Adrenal gland (tissue), 9 donors: ENCODE measurements at regions not wholly inside any gene's neighbourhood (a gene's known extent, or its start where the extent isn't known, plus 50 kb on each side); places are given as distances from the start of the nearest gene placed in this dataset.

ENCODE experiments used
- DNase-seq, 7 donors: peaks; one replicate each; pipeline ENCODE4 v3.0.0-alpha.2; 2019 to 2020
- H3K27ac ChIP-seq, 5 donors: fragments of 200-600 bp; sonication (generic) in 4 of 5; 1 replicate in 3 of 5; 2 replicates in 2 of 5; pipeline versions ENCODE4 v1.5.1 to v1.8.0; 2016 to 2020; ENCODE audit warnings: mild to moderate bottlenecking in 1 of 5
- H3K27me3 ChIP-seq: fragments of 200-600 bp; 2 replicates; pipeline ENCODE4 v1.8.0; 2021
- H3K36me3 ChIP-seq, 2 donors: fragments of 200-600 bp; replicated peaks in 1 of 2; 1 replicate in 1 of 2; 2 replicates in 1 of 2; pipeline versions ENCODE4 v1.5.1 to v1.8.0; 2018 to 2022
- H3K4me1 ChIP-seq, 2 donors: fragments of 200-600 bp; replicated peaks in 1 of 2; 1 replicate in 1 of 2; 2 replicates in 1 of 2; pipeline versions ENCODE4 v1.5.1 to v1.8.0; 2018 to 2021
- H3K4me3 ChIP-seq, 4 donors: fragments of 200-600 bp; sonication (generic) in 3 of 4; one replicate each; pipeline ENCODE4 v1.5.1; 2016 to 2018
- H3K9me3 ChIP-seq, 3 donors: fragments of 200-600 bp; sonication (generic) in 1 of 3; replicated peaks in 1 of 3; 1 replicate in 2 of 3; 2 replicates in 1 of 3; pipeline versions ENCODE4 v1.5.1 to v1.8.0; 2016 to 2021
- POLR2A ChIP-seq, 2 donors: fragments of 450-650 bp; IDR thresholded peaks; one replicate each; pipeline ENCODE4 v1.6.1; 2017; ENCODE audit warnings: antibody characterized with exemption in 2 of 2, mild to moderate bottlenecking in 2 of 2, moderate library complexity in 1 of 2
- WGBS, 4 donors: extraction: QIAGEN DNeasy Blood & Tissue Kit in 2 of 4; methylation state at CpG; one replicate each; pipeline versions ENCODE4 v1.1.5 to v1.1.7; 2013 to 2017; 5-methylcytosine and 5-hydroxymethylcytosine counted together
- intact Hi-C, 2 donors: fragments of 100-400 bp; cut with DNase I; formaldehyde crosslinking; loops; one replicate each; pipeline versions ENCODE4 v1.14.1 to v1.15.0; 2022 to 2023
- TF ChIP-seq, protein P1 (sequence below), 6 experiments: fragments of 450-650 bp in 4 of 6; fragments of 200-600 bp in 2 of 6; sonication (generic) in 1 of 6; IDR thresholded peaks; 1 replicate in 5 of 6; 2 replicates in 1 of 6; pipeline versions ENCODE4 v1.5.1 to v1.8.0; 2016 to 2021; ENCODE audit warnings: antibody characterized with exemption in 6 of 6, mild to moderate bottlenecking in 2 of 6, moderate library complexity in 1 of 6
- donor health status: healthy with polysubstance abuse.
- donor health status: Bipolar disorder and iron deficiency.
- donor health status: DM: yes; HTN: yes; CAD: no.
- donor health status: DM: no; HTN: no; CAD: no.
- donor health status: DM: no; HTN: no; CAD: no.

DNA sequence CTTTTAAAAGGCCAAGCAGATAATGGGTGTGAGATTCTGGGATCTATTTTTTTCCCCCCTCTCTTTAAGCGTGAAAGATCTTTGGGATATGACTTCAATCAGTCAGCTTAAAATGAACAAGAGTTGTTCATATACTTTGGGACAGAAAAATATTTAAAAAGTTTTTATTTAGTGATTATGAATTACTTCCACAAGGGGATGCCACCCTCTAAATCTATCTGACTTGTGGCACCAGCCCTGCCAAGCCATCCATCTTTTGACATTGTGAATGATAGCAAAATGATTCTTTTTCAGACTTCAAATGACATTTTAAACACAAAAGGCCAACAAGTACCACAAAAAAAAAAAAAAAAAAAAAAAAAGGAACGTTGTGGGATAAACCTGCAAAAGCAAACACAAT, 111.0 kb upstream of the HMHB1 start:
- DNase-seq = no peak
- Histone ChIP-seq H3K9me3 (no peaks in the 10 kb centered on the region), H3K4me3 (no peak overlapping the region), H3K27me3 (no peaks in the 10 kb centered on the region), H3K27ac (no peak overlapping the region), H3K4me1 (no peaks in the 10 kb centered on the region), H3K36me3 (no peaks in the 10 kb centered on the region)
- WGBS, 4 donors = 64 to 75% (median 71%) methylated on average over 2 of the region's 2 CpGs
- intact Hi-C loops = no loop called here
- TF ChIP-seq, protein P1, sequence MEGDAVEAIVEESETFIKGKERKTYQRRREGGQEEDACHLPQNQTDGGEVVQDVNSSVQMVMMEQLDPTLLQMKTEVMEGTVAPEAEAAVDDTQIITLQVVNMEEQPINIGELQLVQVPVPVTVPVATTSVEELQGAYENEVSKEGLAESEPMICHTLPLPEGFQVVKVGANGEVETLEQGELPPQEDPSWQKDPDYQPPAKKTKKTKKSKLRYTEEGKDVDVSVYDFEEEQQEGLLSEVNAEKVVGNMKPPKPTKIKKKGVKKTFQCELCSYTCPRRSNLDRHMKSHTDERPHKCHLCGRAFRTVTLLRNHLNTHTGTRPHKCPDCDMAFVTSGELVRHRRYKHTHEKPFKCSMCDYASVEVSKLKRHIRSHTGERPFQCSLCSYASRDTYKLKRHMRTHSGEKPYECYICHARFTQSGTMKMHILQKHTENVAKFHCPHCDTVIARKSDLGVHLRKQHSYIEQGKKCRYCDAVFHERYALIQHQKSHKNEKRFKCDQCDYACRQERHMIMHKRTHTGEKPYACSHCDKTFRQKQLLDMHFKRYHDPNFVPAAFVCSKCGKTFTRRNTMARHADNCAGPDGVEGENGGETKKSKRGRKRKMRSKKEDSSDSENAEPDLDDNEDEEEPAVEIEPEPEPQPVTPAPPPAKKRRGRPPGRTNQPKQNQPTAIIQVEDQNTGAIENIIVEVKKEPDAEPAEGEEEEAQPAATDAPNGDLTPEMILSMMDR (IDR thresholded peaks at IDR 0.05) = no peak
- no peak for TF ChIP-seq POLR2A (IDR thresholded peaks at IDR 0.05)

DNA sequence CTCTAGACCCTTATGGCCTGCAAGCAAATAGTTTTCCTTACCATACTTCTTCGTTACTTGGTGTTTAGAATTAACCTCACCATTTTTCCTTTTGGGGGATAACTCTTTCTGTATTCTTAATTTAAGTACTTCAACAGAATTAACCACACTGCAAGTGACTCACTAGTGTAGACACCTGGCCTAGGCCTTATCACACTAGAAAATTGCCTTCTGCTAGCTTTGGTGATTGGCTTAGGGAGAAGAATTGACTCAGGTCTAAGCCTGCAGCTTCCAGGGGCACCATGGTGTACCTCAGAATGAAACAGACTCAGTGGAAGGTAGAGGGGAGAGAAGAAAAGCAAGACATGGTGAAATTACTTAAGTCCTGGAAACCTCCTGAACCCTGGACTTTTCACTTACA, 112.8 kb upstream of the HMHB1 start:
- Histone ChIP-seq H3K27me3 (no peaks in the 10 kb centered on the region), H3K4me3 (no peak overlapping the region), H3K9me3 (no peaks in the 10 kb centered on the region), H3K36me3 (no peaks in the 10 kb centered on the region), H3K4me1 (no peaks in the 10 kb centered on the region), H3K27ac (no peak overlapping the region)
- DNase-seq = no peak
- 74 to 100% (median 86%) methylated on average over 1 of the region's 1 CpG for WGBS, 4 donors
- intact Hi-C loops = no loop called here
- TF ChIP-seq, protein P1 (IDR thresholded peaks at IDR 0.05) = no peak
- no peak for TF ChIP-seq POLR2A (IDR thresholded peaks at IDR 0.05)

DNA sequence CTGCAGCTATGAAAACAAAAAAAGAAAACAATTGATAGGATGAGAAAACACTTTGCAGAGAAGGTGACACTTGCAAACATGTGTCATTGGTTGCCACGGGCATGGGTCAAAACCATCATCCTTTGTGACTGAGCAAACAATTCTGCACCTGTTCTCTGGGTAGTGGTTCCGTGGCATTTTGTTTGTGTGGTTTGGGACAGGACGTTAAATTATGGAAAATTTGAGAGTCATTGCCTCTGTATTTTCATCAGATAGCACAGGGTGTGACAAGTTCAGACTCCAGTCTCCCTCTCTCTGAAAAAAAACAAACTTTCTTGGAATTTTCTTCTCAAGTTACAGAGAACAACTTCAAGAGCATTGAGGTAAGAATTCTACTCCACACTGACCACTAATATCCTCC, 113.4 kb upstream of the HMHB1 start:
- no peak overlapping the region for H3K4me3 ChIP-seq

DNA sequence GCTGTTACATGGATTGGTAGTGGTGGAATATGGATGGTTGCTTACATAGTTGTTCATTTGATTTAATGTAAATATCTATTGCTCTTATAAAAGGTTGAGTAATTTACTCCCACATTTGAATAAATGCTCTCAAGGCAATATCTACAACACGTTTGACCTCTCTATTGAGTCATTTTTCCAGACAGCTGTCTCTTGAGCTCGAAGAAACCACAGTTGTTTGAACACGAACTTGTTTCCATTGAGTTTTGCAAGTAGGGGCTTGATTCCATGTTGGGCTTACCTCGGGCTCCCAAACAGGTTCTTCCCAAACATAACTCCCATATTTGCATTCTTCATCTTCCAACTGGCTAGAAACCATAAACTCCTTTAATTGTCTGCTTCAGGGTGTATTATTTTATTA, 115.0 kb upstream of the HMHB1 start:
- no peaks in the 10 kb centered on the region for H3K4me1 ChIP-seq
- DNase-seq = no peak
- no peaks in the 10 kb centered on the region for H3K36me3 ChIP-seq
- no peaks in the 10 kb centered on the region for H3K9me3 ChIP-seq
- intact Hi-C loops = no loop called here
- WGBS, 4 donors = 76 to 83% (median 80%) methylated on average over 4 of the region's 4 CpGs
- no peak for TF ChIP-seq POLR2A (IDR thresholded peaks at IDR 0.05)
- TF ChIP-seq, protein P1 (IDR thresholded peaks at IDR 0.05) = no peak
- no peak overlapping the region for H3K27ac ChIP-seq
- H3K4me3 ChIP-seq = no peak overlapping the region
- H3K27me3 ChIP-seq = no peaks in the 10 kb centered on the region

More for the DNA sequence above, 113.4 kb upstream of the HMHB1 start:
- H3K36me3 ChIP-seq = no peaks in the 10 kb centered on the region
- 66 to 77% (median 68%) methylated on average over 3 of the region's 3 CpGs for WGBS, 4 donors
- no peaks in the 10 kb centered on the region for H3K9me3 ChIP-seq
- intact Hi-C loops = no loop called here
- H3K27ac ChIP-seq = no peak overlapping the region
- H3K4me1 ChIP-seq = no peaks in the 10 kb centered on the region
- TF ChIP-seq, protein P1 (IDR thresholded peaks at IDR 0.05) = no peak
- TF ChIP-seq POLR2A (IDR thresholded peaks at IDR 0.05) = no peak
- no peak for DNase-seq
- H3K27me3 ChIP-seq = no peaks in the 10 kb centered on the region
